CD14-positive monocyte (primary cell): ENCODE measurements at regions not wholly inside any gene's neighbourhood (a gene's known extent, or its start where the extent isn't known, plus 50 kb on each side); places are given as distances from the start of the nearest gene placed in this dataset.
A peak's percentile ranks its signal among the peaks of the same experiment; 100 is the strongest.

Experiments used
- DNase-seq, 3 donors: peaks; one replicate each; pipeline ENCODE4 v3.0.0-alpha.2; 2011 to 2022
- H2AFZ ChIP-seq: 2 replicates; pipeline ENCODE4 v1.6.0; 2012; ENCODE audit warnings: mild to moderate bottlenecking, low read depth, low read length, inconsistent platforms; ENCODE audit not compliant: insufficient read depth, poor library complexity, severe bottlenecking
- H3K27ac ChIP-seq, 2 donors: 1 replicate in 1 of 2; 2 replicates in 1 of 2; pipeline ENCODE4 v1.5.1; 2012 to 2013; ENCODE audit warnings: low read length in 2 of 2, control low read depth in 1 of 2, inconsistent platforms in 1 of 2, low read depth in 1 of 2, mild to moderate bottlenecking in 1 of 2
- H3K27me3 ChIP-seq, 2 donors: one replicate each; pipeline versions ENCODE4 v1.6.0 to v1.6.1; 2011 to 2013; ENCODE audit warnings: low read length in 2 of 2; ENCODE audit not compliant: control insufficient read depth in 2 of 2, insufficient read depth in 2 of 2
- H3K36me3 ChIP-seq, 2 donors: replicated peaks in 1 of 2; 1 replicate in 1 of 2; 2 replicates in 1 of 2; pipeline versions ENCODE4 v1.5.1 to v1.6.1; 2012 to 2013; ENCODE audit warnings: low read length in 2 of 2, control low read depth in 1 of 2, inconsistent platforms in 1 of 2, mild to moderate bottlenecking in 1 of 2; ENCODE audit not compliant: insufficient read depth in 2 of 2, control insufficient read depth in 1 of 2
- H3K4me1 ChIP-seq, 2 donors: 1 replicate in 1 of 2; 2 replicates in 1 of 2; pipeline versions ENCODE4 v1.5.1 to v1.6.1; 2012 to 2013; ENCODE audit warnings: low read length in 2 of 2, control low read depth in 1 of 2, inconsistent platforms in 1 of 2, mild to moderate bottlenecking in 1 of 2, moderate library complexity in 1 of 2; ENCODE audit not compliant: insufficient read depth in 2 of 2, control insufficient read depth in 1 of 2
- H3K4me2 ChIP-seq: replicated peaks from 2 replicates; pipeline ENCODE3; 2012; ENCODE audit warnings: low read length, moderate library complexity, mild to moderate bottlenecking; ENCODE audit not compliant: poor library complexity, severe bottlenecking; ENCODE audit errors: extremely low read depth
- H3K4me3 ChIP-seq, 3 experiments: fragments of 200-600 bp in 1 of 3; sonication (generic) in 1 of 3; replicated peaks in 1 of 3; 1 replicate in 2 of 3; 2 replicates in 1 of 3; pipeline ENCODE4 v1.5.1; 2011 to 2013; ENCODE audit warnings: low read length in 3 of 3, mild to moderate bottlenecking in 3 of 3, control low read depth in 2 of 3, low read depth in 2 of 3, inconsistent platforms in 1 of 3, moderate library complexity in 1 of 3
- H3K79me2 ChIP-seq: 2 replicates; pipeline ENCODE4 v1.6.0; 2012; ENCODE audit warnings: mild to moderate bottlenecking, control low read depth, inconsistent platforms, low read length, moderate library complexity; ENCODE audit not compliant: insufficient read depth
- H3K9ac ChIP-seq: 2 replicates; pipeline ENCODE4 v1.6.0; 2017; ENCODE audit warnings: low read length, mild to moderate bottlenecking; ENCODE audit not compliant: insufficient read depth, poor library complexity, severe bottlenecking
- H3K9me3 ChIP-seq, 2 donors: replicated peaks in 1 of 2; 1 replicate in 1 of 2; 2 replicates in 1 of 2; pipeline versions ENCODE4 v1.5.1 to v1.6.1; 2012 to 2013; ENCODE audit warnings: low read length in 2 of 2, control low read depth in 1 of 2; ENCODE audit not compliant: control insufficient read depth in 1 of 2, insufficient read depth in 1 of 2
- H4K20me1 ChIP-seq: 2 replicates; pipeline ENCODE4 v1.6.0; 2012; ENCODE audit warnings: mild to moderate bottlenecking, low read length, control low read depth, moderate library complexity; ENCODE audit not compliant: insufficient read depth
- H3K27ac Mint-ChIP-seq, 7 donors: one replicate each; pipeline ENCODE4 v1.8.0; 2020; ENCODE audit warnings: mild to moderate bottlenecking in 7 of 7, mixed read lengths in 7 of 7, moderate library complexity in 6 of 7, inconsistent platforms in 2 of 7
- H3K27me3 Mint-ChIP-seq, 3 donors: one replicate each; pipeline ENCODE4 v1.8.0; 2021 to 2022; ENCODE audit warnings: low read depth in 3 of 3, mild to moderate bottlenecking in 3 of 3, mixed read lengths in 3 of 3, moderate library complexity in 3 of 3, inconsistent platforms in 1 of 3
- H3K36me3 Mint-ChIP-seq, 2 donors: one replicate each; pipeline ENCODE4 v1.8.0; 2020; ENCODE audit warnings: mixed read lengths in 2 of 2, inconsistent platforms in 1 of 2, mild to moderate bottlenecking in 1 of 2
- H3K4me1 Mint-ChIP-seq: one replicate; pipeline ENCODE4 v1.8.0; 2020; ENCODE audit warnings: mild to moderate bottlenecking, mixed read lengths
- H3K4me3 Mint-ChIP-seq, 2 donors: one replicate each; pipeline ENCODE4 v1.8.0; 2020; ENCODE audit warnings: mild to moderate bottlenecking in 2 of 2, mixed read lengths in 2 of 2, moderate library complexity in 1 of 2
- H3K9me3 Mint-ChIP-seq, 7 donors: one replicate each; pipeline ENCODE4 v1.8.0; 2020 to 2022; ENCODE audit warnings: mixed read lengths in 7 of 7, mild to moderate bottlenecking in 6 of 7, moderate library complexity in 6 of 7, inconsistent platforms in 2 of 7
- CTCF ChIP-seq: fragments of 200-600 bp; IDR thresholded peaks from one replicate; pipeline ENCODE4 v1.8.0; 2022; ENCODE audit warnings: antibody characterized with exemption, mild to moderate bottlenecking
- WGBS: methylation state at CpG from one replicate; pipeline ENCODE4 v1.1.5; 2013; ENCODE audit warnings: missing lambda C conversion rate; ENCODE audit not compliant: insufficient coverage; 5-methylcytosine and 5-hydroxymethylcytosine counted together
- intact Hi-C, 2 donors: fragments of 100-400 bp; cut with micrococcal nuclease; formaldehyde crosslinking; loops; one replicate each; pipeline versions ENCODE4 v1.15.0 to v1.15.1; 2023

- TF ChIP-seq CTCF: no peak
- H3K9me3 Mint-ChIP-seq: peaks cover 0 to 1% (median 0%) of the 10 kb centered on the region in 7 donors
- H3K4me1 Mint-ChIP-seq: peaks cover 52% of the 10 kb centered on the region
- H4K20me1 ChIP-seq: no peaks in the 10 kb centered on the region
- peaks cover 10 to 21% of the 10 kb centered on the region in 2 donors for H3K36me3 Mint-ChIP-seq
- no peaks in the 10 kb centered on the region for H3K27me3 ChIP-seq
- no peak overlapping the region for H3K27ac ChIP-seq
- H2AFZ ChIP-seq: no peak overlapping the region
- WGBS: no CpG with 5 or more reads among the region's 1 CpG
- peaks cover 29% of the 10 kb centered on the region in 2 donors for H3K4me1 ChIP-seq
- peaks cover 0 to 7% of the 10 kb centered on the region in 2 donors for H3K36me3 ChIP-seq
- no peak for DNase-seq
- peak overlapping the region in 3 of 7 donors; percentile 24 to 81 (median 70) for H3K27ac Mint-ChIP-seq
- no peaks in the 10 kb centered on the region for H3K27me3 Mint-ChIP-seq
- no peak overlapping the region for H3K4me3 ChIP-seq
- H3K9ac ChIP-seq: no peak overlapping the region
- peaks cover 10% of the 10 kb centered on the region for H3K79me2 ChIP-seq
- H3K9me3 ChIP-seq: no peaks in the 10 kb centered on the region
- no peak overlapping the region for H3K4me3 Mint-ChIP-seq
- H3K4me2 ChIP-seq: no peak overlapping the region
- intact Hi-C loops: no loop called here
These were observed 108.8 kb upstream of the FRY start for GRCh38 chr13:31922724-31923123.

GRCh38 chr13:31923134-31923763, 108.3 kb upstream of the FRY start:
- DNase-seq: peak in 1 of 3 donors; percentile 9
- Mint-ChIP-seq H3K9me3 (peaks cover 0 to 1% (median 0%) of the 10 kb centered on the region in 7 donors), H3K36me3 (peaks cover 10 to 20% of the 10 kb centered on the region in 2 donors), H3K4me3 (no peak overlapping the region), H3K27ac (peak overlapping the region in 6 of 7 donors; percentile 11 to 86 (median 44)), H3K4me1 (peaks cover 54% of the 10 kb centered on the region), H3K27me3 (no peaks in the 10 kb centered on the region)
- Histone ChIP-seq H3K27me3 (no peaks in the 10 kb centered on the region), H3K4me3 (no peak overlapping the region), H3K9me3 (no peaks in the 10 kb centered on the region), H2AFZ (no peak overlapping the region), H4K20me1 (no peaks in the 10 kb centered on the region), H3K27ac (no peak overlapping the region), H3K4me2 (no peak overlapping the region), H3K4me1 (peaks cover 33 to 34% of the 10 kb centered on the region in 2 donors), H3K9ac (no peak overlapping the region), H3K36me3 (peaks cover 0 to 7% of the 10 kb centered on the region in 2 donors), H3K79me2 (peaks cover 7% of the 10 kb centered on the region)
- no peak for TF ChIP-seq CTCF
- WGBS: 36% methylated on average over 3 of the region's 3 CpGs
- intact Hi-C loops: no loop called here
